Activated CD8-positive, alpha-beta memory T cell treated with anti-CD3 and anti-CD28 coated beads, Interleukin-2, amount 50 U/mL, for 24 hours (primary cell): ENCODE measurements at regions not wholly inside any gene's neighbourhood (a gene's known extent, or its start where the extent isn't known, plus 50 kb on each side); places are given as distances from the start of the nearest gene placed in this dataset.

Experiments used
- DNase-seq: peaks from one replicate; pipeline ENCODE4 v3.0.0-alpha.2; 2020; ENCODE audit errors: extremely low read depth

DNA sequence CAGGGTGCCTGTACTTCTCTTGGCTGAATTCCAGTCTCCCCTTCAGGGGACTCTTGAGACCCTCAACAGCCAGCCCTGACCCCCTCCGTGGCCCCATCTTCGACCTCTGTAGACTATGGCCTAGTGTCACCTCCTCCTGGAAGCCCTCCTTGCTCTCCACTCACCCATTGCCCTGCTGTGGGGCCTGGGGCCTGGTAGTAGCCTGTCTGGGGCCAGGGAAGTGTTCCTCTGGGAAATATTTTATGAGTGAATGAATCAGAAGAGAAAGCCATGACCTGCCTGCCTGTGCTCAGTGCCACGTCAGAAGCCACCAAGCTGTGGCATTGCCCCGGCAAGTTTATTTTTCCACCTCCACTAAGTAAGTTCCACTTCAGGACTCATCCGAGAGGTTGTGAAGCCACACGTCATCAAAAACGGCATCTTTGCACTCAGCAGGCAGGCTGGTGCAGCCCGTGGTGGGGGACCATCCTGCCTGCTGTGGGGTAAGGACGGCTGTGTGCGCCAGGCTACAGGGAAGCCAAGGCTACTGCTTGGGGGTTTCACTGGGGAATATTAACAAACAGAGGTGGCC is 59.6 kb upstream of the PPARA start:
- no peak for DNase-seq

DNA sequence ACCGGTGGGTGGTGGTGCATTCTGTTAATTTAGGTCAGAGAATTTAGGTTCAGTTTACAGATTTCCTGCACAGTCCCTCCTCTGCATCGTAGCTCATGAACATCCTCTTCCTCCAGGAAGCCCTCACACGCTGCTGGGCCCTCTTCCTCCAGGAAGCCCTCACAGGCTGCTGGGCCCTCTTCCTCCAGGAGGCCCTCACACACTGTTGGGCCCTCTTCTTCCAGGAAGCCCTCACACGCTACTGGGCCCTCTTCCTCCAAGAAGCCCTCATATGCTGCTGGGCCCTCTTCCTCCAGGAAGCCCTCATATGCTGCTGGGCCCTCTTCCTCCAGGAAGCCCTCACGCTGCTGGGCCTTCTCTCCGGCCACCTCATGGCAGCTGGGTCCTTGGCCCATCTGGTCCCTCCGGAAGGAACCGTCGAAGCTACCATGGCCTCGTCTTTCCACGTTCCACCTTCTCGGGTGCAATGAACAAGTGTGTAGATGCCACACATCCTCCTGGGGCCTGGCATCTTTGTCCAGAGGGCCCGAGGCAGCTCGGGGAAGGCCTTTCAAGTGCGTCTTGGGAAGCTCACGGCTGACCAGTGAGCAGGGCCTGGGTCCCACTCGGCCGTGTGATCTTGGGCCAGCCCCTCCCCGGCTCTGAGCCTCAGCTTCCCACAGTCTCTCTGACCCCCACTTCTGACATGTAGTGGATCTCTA is 58.9 kb upstream of the PPARA start:
- no peak for DNase-seq

GRCh38 chr22:46092011-46092410 is 58.3 kb upstream of the PPARA start:
- no peak for DNase-seq

DNA sequence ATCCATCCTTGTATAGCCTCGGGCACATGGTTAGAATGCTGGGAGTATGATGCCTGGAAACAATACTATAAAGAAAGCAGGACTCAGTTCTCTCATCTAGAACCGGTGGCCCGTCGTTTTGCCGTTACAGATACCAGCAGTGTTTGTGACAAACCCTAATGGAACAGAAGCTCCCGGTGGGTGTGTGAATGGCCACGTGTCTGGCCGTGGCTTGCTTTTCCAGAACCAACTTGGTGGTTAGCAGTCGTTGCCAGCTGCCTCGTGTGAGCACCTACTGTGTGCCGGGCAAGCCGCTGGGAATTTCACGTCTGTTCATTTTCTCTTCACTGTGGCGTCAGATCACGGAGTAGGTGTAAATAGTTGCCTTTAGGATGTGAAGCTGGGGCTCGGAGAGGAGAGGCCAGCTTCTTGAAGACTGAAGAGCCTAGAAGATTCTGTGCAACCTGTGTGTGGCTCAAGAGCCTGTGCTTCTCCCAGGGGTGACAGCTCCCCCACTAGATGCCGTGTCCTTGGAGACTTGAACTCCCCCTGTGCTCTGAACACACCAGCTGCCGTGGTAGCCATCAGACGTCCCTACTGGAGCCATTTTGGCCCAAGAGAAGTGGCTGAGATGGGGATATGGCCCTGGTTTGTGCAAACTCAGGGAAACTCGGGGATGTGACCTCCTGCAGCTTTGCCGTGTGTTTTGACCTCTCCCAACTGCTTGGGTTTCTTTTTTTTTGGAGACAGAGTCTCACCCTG is 57.5 kb upstream of the PPARA start:
- DNase-seq, result no peak

DNA sequence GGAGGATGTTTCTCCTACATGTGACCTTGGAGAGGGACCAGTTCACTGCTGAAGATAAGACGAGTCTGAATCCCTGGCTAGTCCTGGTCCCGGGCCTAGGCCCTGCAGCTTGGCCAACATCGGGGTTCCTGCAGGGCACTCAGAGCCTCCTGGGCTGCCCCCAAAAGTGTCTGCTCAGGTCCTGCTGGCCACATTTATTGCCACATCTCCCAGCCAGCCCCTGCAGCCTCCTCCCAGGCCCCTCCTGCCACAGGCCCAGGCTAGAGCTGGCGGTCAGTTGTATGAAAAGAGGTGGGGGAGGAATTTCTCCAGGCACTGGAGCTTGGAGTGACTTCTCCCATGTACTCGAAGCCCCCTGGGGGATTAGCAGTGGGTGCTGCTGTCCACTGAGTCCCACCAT is 56.5 kb upstream of the PPARA start:
- no peak for DNase-seq

DNA sequence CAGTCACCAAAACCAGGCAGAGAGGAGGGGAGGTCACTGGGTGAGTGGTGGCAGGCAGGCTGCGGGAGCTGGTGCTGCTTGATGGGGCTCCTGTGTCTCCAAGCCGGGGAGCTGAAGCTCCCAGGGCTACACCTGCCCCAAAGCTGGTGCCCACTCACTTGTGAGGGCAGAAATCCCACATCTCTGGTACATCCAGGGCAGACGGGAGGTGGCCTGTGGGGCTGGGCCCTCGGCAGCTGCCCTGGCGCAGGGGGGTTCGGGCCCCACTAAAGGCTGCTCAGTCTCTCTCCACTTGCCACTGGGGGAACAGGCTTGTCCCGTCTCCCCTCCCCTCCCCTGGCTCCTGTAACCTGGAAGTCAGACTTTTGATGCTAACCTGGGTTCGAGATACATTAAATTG is 55.6 kb upstream of the PPARA start:
- no peak for DNase-seq

DNA sequence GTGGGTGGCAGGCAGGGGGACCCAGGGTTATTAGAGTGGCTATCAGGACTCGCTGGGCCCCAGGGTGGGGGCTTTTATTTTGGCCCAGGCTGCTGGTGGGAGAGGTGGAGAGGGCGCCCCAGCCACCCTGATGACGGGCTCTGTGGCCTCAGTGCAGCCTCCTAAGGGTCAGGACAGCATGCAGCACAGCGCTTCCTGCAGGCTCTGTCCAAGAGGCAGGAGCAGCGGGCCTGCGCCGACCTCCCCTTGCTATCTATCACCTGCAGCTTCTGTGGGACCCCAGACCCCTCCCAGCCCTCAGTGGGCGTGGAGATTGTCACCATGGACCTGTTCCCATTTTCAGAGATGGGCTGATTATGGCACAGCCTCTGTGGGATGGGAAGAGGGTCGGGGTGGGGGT is 54.3 kb upstream of the PPARA start:
- no peak for DNase-seq

GRCh38 chr22:46096706-46097230 is 53.6 kb upstream of the PPARA start:
- no peak for DNase-seq

GRCh38 chr22:46097268-46097900 is 52.9 kb upstream of the PPARA start:
- no peak for DNase-seq

GRCh38 chr22:46098525-46099475 is 51.5 kb upstream of the PPARA start:
- no peak for DNase-seq

DNA sequence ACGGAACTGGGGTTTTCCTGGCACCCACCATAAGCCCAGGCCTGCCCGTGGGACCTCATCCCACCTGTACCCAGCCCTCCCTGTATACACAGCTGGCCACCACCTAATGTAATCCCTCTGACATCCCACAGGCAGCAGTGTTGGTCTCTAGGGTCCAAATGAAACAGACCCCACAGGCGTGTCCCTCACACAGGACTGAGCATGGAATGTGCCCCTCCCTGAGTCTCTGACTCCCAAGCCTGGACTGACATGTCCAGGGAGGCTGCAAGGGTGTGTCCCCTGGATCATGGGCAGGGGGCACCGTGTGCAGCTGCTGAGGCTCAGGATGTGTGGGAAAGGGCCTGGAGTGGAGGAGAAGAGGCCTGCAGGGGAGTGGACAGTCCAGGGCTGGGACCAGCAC is 50.6 kb upstream of the PPARA start:
- no peak for DNase-seq

DNA sequence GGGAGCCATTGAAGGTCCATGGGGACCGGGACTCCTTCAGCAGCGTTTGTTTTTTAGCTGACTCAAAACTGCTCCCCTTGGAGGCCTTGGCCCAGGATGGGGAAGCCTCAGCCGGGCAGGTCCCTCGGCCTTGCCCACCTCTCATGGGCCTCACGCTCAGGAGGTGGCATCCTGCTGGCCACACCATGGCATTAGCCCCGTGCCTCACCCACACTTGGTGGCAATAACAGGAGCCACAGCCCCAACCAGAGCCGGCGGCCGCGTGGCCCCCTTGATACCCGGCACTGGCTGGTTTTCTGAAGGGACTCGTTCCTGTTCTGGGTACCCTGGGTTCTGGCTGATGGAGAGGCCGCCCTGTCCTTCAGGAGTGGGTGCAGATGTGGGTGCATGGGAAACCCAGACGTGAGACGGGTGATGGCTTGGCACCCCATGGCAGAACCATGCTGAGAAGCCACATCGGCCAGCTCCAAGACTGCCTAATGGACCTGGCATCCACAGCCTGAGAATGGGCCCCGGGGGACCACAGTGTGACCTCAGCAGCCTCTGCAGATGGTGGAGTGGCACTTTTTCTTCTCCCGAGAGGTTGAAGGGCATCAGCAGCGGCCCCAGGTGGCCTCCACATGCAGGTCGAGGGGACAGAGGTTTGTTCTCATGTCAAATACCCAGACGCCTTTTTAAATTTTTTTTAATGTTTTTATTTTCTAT is 49.8 kb upstream of the PPARA start:
- no peak for DNase-seq
